ENCODE measurements at regions not wholly inside any gene's neighbourhood (a gene's known extent, or its start where the extent isn't known, plus 50 kb on each side); places are given as distances from the start of the nearest gene placed in this dataset.

DNA sequence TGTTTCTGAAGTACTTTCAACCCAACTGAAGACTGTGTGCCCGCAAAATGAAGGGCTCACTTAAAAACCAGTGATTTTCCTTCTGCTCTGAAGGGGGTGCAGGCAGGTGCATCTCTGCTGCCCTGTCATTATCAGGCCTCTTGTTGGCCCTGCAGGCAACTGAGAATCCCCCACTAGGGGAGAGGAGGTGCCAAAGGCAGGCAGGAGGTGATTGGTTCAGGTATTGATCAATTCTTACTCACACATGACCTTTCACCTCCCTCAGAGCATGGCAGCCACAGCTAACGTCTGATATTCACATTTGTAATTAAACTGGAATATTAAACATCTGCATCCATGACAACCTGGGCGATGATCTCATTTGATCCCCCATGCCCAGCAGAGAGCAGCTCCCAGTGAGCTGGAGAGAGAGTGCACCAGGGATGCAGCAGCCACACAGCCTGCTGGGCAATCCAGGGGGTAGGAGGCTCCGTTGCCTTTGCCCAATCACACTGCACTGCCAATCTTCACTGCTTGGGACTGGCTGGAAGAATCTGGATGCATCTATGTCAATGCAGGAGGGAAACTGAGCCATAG lies 267.9 kb upstream of the TSHZ3 start:
- TF ChIP-seq SIN3A (conservative IDR thresholded peaks at IDR 0.05 in 1 of 2, IDR thresholded peaks at IDR 0.05 in 1 of 2; ENCODE audit: low read depth in 1 of 2, low read length in 2 of 2) (no peak), EP300 (IDR thresholded peaks at IDR 0.05; ENCODE audit: borderline replicate concordance in 1 of 2, low read depth in 2 of 2, low read length in 2 of 2) (no peak)
